GM23338 (cell line): ENCODE measurements at regions not wholly inside any gene's neighbourhood (a gene's known extent, or its start where the extent isn't known, plus 50 kb on each side); places are given as distances from the start of the nearest gene placed in this dataset.

Experiments used
- ATAC-seq: fragments of 200-7000 bp; cut with Tn5 transposase; 3 replicates; pipeline ENCODE4 v1.9.1; 2020
- DNase-seq: peaks from one replicate; pipeline ENCODE4 v3.0.0-alpha.2; 2015; ENCODE audit warnings: low spot score
- H2AFZ ChIP-seq: fragments of 200-600 bp; sonication (generic); 2 replicates; pipeline ENCODE4 v1.8.0; 2016; ENCODE audit warnings: antibody characterized with exemption, mild to moderate bottlenecking, moderate library complexity
- H3F3A ChIP-seq: fragments of 200-600 bp; sonication (generic); replicated peaks from 2 replicates; pipeline ENCODE4 v1.8.0; 2017; ENCODE audit warnings: antibody characterized with exemption, mixed run types, low read depth
- H3K27ac ChIP-seq: fragments of 200-600 bp; sonication (generic); 2 replicates; pipeline ENCODE4 v1.6.1; 2016; ENCODE audit warnings: low read depth
- H3K27me3 ChIP-seq: fragments of 200-600 bp; sonication (generic); 2 replicates; pipeline ENCODE4 v1.8.0; 2016; ENCODE audit warnings: mild to moderate bottlenecking, mixed run types, moderate library complexity; ENCODE audit not compliant: insufficient read depth
- H3K36me3 ChIP-seq: fragments of 200-600 bp; sonication (generic); 2 replicates; pipeline ENCODE4 v1.8.0; 2016; ENCODE audit warnings: mild to moderate bottlenecking; ENCODE audit not compliant: insufficient read depth
- H3K4me1 ChIP-seq: fragments of 200-600 bp; sonication (generic); 2 replicates; pipeline ENCODE4 v1.8.0; 2016; ENCODE audit warnings: mild to moderate bottlenecking, moderate library complexity; ENCODE audit not compliant: insufficient read depth
- H3K4me2 ChIP-seq: fragments of 200-600 bp; sonication (generic); 2 replicates; pipeline ENCODE4 v1.7.1; 2017; ENCODE audit warnings: mixed run types
- H3K4me3 ChIP-seq: fragments of 200-600 bp; sonication (generic); 2 replicates; pipeline ENCODE4 v1.6.1; 2016; ENCODE audit warnings: mixed run types
- H3K79me2 ChIP-seq: fragments of 200-600 bp; sonication (generic); replicated peaks from 2 replicates; pipeline ENCODE4 v1.8.0; 2017; ENCODE audit warnings: mild to moderate bottlenecking; ENCODE audit not compliant: insufficient read depth
- H3K9me2 ChIP-seq: fragments of 200-600 bp; sonication (generic); 2 replicates; pipeline ENCODE4 v1.8.0; 2017; ENCODE audit not compliant: insufficient read depth
- H4K20me1 ChIP-seq: fragments of 200-600 bp; sonication (generic); replicated peaks from 2 replicates; pipeline ENCODE4 v1.8.0; 2017; ENCODE audit warnings: mild to moderate bottlenecking; ENCODE audit not compliant: insufficient read depth
- H3K27ac Mint-ChIP-seq: 2 replicates; pipeline ENCODE4 v1.8.0; 2020; ENCODE audit warnings: inconsistent platforms, mild to moderate bottlenecking, moderate library complexity, mixed read lengths
- H3K27me3 Mint-ChIP-seq: 3 replicates; pipeline ENCODE4 v1.8.0; 2022; ENCODE audit warnings: low read depth, mild to moderate bottlenecking, moderate library complexity, mixed read lengths, inconsistent platforms; ENCODE audit not compliant: insufficient read depth, poor library complexity
- H3K36me3 Mint-ChIP-seq: 3 replicates; pipeline ENCODE4 v1.8.0; 2021; ENCODE audit warnings: low read depth, mild to moderate bottlenecking, inconsistent platforms, moderate library complexity, mixed read lengths
- H3K4me1 Mint-ChIP-seq: 3 replicates; pipeline ENCODE4 v1.8.0; 2020; ENCODE audit warnings: mild to moderate bottlenecking, inconsistent platforms, mixed read lengths
- H3K4me3 Mint-ChIP-seq: 3 replicates; pipeline ENCODE4 v1.8.0; 2021; ENCODE audit warnings: moderate library complexity, mild to moderate bottlenecking, inconsistent platforms, mixed read lengths
- H3K9me3 Mint-ChIP-seq: 3 replicates; pipeline ENCODE4 v1.8.0; 2020; ENCODE audit warnings: moderate library complexity, mild to moderate bottlenecking, inconsistent platforms, mixed read lengths
- CREB1 ChIP-seq: fragments of 250-450 bp; sonication (Bioruptor Pico); IDR thresholded peaks from 2 replicates; pipeline ENCODE4 v1.5.0; 2020; ENCODE audit warnings: low read depth, mild to moderate bottlenecking, moderate library complexity
- CTCF ChIP-seq, 2 experiments: fragments of 200-600 bp in 1 of 2; sonication (generic) in 1 of 2; conservative IDR thresholded peaks; 2 replicates each; pipeline versions ENCODE4 v1.5.1 to v1.6.1; 2016 to 2017; ENCODE audit warnings: antibody characterized with exemption in 2 of 2, low read depth in 2 of 2, mild to moderate bottlenecking in 2 of 2, moderate library complexity in 1 of 2
- ETS1 ChIP-seq: IDR thresholded peaks from 2 replicates; pipeline ENCODE4 v1.6.1; 2016; ENCODE audit warnings: antibody characterized with exemption
- EZH2 ChIP-seq: fragments of 200-600 bp; sonication (generic); IDR thresholded peaks from one replicate; pipeline ENCODE4 v1.8.0; 2017; ENCODE audit warnings: antibody characterized with exemption, mild to moderate bottlenecking, low read depth; ENCODE audit not compliant: unreplicated experiment
- EZH2phosphoT487 ChIP-seq: fragments of 200-600 bp; sonication (generic); IDR thresholded peaks from one replicate; pipeline ENCODE4 v1.8.1; 2018; ENCODE audit warnings: antibody characterized with exemption; ENCODE audit not compliant: unreplicated experiment
- JUNB ChIP-seq: IDR thresholded peaks from one replicate; pipeline ENCODE4 v1.6.1; 2016; ENCODE audit warnings: antibody characterized with exemption; ENCODE audit not compliant: unreplicated experiment
- NANOG ChIP-seq: IDR thresholded peaks from 2 replicates; pipeline ENCODE4 v1.6.1; 2016; ENCODE audit warnings: antibody characterized with exemption, borderline replicate concordance
- POLR2AphosphoS5 ChIP-seq: IDR thresholded peaks from 2 replicates; pipeline ENCODE4 v1.6.1; 2016; ENCODE audit warnings: antibody characterized with exemption, low read depth
- REST ChIP-seq: IDR thresholded peaks from one replicate; pipeline ENCODE4 v1.6.1; 2018; ENCODE audit warnings: antibody characterized with exemption; ENCODE audit not compliant: unreplicated experiment
- STAT1 ChIP-seq: IDR thresholded peaks from one replicate; pipeline ENCODE4 v1.6.1; 2016; ENCODE audit warnings: antibody characterized with exemption; ENCODE audit not compliant: unreplicated experiment
- ZNF114 ChIP-seq: fragments of 250-450 bp; sonication (Bioruptor Pico); IDR thresholded peaks from 2 replicates; pipeline ENCODE4 v1.5.0; 2020; ENCODE audit warnings: mild to moderate bottlenecking, moderate library complexity
- ZNF331 ChIP-seq: fragments of 250-450 bp; sonication (Bioruptor Pico); IDR thresholded peaks from 2 replicates; pipeline ENCODE4 v1.5.0; 2020; ENCODE audit warnings: low read depth, mild to moderate bottlenecking, moderate library complexity

GRCh38 chr3:163576314-163576713, 1502.0 kb downstream of the SI start (continued):
- TF ChIP-seq ETS1 (no peak), CREB1 (CRISPR knock-in tag) (no peak), POLR2AphosphoS5 (no peak)

- peaks cover 12% of the 10 kb centered on the region; the same call in 2 of the 3 replicates for H3K36me3 Mint-ChIP-seq
- H4K20me1 ChIP-seq, result no peaks in the 10 kb centered on the region
- no peak for ATAC-seq
- no peak for TF ChIP-seq ZNF331 (CRISPR knock-in tag)
- TF ChIP-seq EZH2, result no peak
- TF ChIP-seq CREB1 (CRISPR knock-in tag), result no peak
- TF ChIP-seq ZNF114 (CRISPR knock-in tag), result no peak
- TF ChIP-seq NANOG, result no peak
- no peak for TF ChIP-seq REST
- TF ChIP-seq ETS1, result no peak
- TF ChIP-seq STAT1, result no peak
- no peak for TF ChIP-seq EZH2phosphoT487
- no peak for TF ChIP-seq CTCF (conservative IDR thresholded peaks at IDR 0.05; ENCODE audit: low read depth in 2 of 2)
- no peak for TF ChIP-seq JUNB
- no peak for TF ChIP-seq POLR2AphosphoS5
Observed at GRCh38 chr3:163573324-163573723, 1505.0 kb downstream of the SI start.

More at GRCh38 chr3:163573324-163573723, 1505.0 kb downstream of the SI start:
- Histone ChIP-seq H3K4me3 (no peak overlapping the region), H3K79me2 (no peaks in the 10 kb centered on the region), H3K4me1 (no peaks in the 10 kb centered on the region), H2AFZ (no peak overlapping the region), H3K27ac (no peak overlapping the region), H3F3A (no peaks in the 10 kb centered on the region), H3K4me2 (no peak overlapping the region), H3K36me3 (no peaks in the 10 kb centered on the region; the same call in 1 of the 2 replicates), H3K9me2 (0 out of 2 replicates have a peak, but pooled peaks cover 2% of the 10 kb centered on the region), H3K27me3 (no peaks in the 10 kb centered on the region)
- Mint-ChIP-seq H3K4me1 (no peaks in the 10 kb centered on the region), H3K27ac (no peak overlapping the region), H3K9me3 (peaks cover 30% of the 10 kb centered on the region), H3K4me3 (no peak overlapping the region), H3K27me3 (no peaks in the 10 kb centered on the region)
- DNase-seq, result no peak
